Putamen (tissue), 1 donor: ENCODE measurements at regions not wholly inside any gene's neighbourhood (a gene's known extent, or its start where the extent isn't known, plus 50 kb on each side); places are given as distances from the start of the nearest gene placed in this dataset.

Experiments used
- DNase-seq: peaks from one replicate; pipeline ENCODE4 v3.0.0-alpha.2; 2016; ENCODE audit warnings: low spot score

DNA sequence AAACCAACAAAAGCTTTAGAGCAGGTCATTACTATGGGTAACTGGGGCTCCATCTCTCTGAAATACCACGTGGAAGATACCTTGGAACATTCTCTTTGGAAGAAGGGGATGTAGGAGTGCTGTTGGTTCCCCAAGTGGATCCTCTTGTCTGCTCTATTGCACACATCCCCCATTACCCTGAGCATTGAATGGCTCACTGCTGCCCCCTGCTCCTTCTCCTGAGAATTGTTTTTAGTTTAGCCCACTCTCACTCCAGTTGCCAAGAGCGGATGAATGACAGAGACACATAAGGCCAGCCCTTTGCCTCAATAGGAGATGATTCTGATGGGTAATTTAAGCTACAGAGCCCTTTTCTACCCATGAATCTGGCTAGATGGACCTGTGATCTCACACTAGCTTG lies 135.6 kb upstream of the SUCLG2 start:
- DNase-seq: no peak

DNA sequence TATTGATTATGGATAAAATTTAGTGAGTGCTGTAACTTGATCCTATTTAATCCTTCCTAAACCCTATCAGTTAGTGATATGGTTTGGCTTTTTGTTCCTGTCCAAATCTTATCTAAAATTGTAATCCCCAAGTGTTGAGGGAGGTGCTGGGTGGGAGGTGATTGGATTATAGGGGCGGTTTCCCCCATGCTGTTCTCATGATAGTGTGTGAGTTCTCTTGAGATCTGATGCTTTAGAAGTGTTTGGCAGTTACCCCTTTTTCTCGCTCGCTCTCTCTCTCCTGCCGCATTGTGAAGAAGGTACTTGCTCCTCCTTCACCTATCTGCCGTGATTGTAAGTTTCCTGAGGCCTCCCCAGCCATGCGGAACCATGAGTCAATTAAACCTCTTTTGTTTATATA lies 134.0 kb upstream of the SUCLG2 start:
- DNase-seq: no peak

DNA sequence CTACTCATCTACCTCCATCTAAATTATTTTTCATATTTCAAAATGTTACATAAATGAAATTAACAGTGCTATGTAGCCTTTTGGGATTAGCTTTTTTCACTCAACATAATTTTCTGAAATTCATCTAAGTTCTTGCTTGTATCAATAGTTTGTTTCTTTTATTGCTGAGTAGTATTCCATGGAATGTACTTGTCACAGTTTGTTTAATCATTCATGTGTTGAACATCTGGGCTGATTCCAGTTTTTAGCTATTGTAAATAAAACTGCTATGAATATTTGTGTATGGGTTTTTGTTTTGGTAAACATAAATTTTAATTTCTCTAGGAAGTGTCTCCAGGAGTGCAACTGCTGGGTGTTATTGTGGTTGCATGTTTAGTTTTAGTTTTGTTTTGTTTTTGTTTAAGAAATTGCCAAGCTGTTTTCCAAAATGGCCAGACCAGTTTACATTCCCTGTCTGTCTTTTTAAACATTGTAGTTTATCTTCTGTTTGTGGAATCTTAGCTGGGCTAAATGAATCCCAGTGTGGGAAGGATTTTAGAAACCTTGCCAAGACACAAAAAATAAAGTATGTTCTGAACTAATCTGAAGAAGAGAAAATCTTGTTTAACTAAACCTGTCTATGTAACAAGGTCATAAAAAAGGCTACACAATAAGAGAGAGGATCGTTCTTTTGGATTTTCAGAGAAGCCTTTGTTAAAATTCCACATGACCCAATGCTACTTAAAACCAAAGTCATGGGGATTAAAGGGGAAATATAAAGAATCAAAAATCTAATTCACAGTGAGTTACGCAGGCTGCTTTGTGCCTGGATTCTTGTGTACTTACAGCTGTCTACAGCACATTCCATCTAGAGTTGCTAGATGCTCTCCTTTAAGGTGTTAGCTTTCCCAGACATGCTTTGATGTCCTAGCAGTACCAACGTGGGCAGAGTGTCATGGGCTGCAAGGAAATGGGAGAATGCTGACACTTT lies 129.2 kb upstream of the SUCLG2 start:
- DNase-seq: no peak

DNA sequence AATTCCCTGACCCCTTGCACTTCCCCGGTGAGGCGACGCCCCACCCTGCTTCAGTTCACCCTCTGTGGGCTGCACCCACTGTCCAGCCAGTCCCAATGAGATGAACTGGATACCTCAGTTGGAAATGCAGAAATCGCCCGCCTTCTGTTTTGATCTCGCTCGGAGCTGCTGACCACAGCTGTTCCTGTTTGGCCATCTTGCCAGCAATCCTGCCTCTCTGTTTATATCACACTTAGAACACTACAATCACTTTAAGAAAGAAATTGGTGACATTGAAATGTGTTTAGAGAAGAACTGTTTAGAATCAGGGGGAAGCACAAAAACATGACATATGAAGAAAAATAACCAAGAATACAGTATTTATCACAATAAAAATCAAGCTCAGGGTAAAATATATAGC lies 127.5 kb upstream of the SUCLG2 start:
- no peak for DNase-seq

DNA sequence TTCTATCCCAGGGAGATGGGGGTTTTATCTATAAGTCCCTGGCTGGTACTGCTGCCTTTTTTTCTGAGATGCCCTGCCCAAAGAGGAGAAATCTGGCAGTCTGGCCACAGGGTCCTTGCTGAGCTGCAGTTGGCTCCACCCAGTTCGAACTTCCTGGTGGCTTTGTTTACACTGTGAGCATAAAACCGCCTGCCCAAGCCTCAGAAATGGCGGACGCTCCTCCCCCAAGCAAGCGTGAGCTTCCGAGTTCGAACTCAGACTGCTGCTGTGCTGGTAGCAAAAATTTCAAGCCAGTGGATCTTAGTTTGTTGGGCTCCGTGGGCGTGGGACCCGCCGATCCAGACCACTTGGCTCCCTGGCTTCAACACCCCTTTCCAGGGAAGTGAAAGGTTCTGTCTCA lies 126.8 kb upstream of the SUCLG2 start:
- no peak for DNase-seq

DNA sequence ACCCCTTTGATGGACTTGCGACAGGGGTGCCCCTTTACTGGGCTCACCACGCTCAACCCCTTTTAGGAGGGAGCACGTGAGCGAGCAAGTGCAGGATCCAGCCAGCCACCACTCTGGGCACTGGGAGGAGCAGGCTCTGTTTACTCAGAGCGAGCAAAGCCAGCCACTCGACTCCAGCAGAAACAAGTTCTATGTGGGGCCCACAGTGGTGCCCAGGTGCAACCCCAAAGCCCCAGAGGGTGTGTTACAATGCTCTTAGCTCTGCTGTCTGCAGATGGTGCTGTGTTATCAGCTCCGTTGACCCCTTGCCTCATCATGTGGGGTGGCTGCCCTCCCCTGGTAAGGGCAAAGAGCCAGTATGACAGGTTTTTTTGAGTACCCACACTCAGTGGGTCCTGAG lies 120.3 kb upstream of the SUCLG2 start:
- no peak for DNase-seq

DNA sequence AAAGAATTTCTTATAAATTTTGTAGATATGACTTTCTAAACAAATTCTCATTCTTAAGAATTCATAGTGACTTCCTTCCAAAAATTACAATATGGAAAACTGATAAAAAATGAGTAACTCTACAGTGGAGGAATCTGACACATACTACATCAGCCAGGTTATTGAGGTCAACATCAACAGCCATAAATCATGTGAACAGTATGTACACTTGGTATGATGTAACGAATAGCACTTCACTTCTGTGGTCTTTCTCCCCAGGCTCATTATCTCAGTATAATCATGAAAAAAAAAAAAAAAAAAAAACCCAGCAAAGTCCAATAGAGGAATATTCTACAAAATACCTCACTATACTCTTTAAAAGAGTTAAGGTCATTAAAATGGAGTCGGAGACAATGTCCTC lies 111.2 kb upstream of the SUCLG2 start:
- DNase-seq: no peak

DNA sequence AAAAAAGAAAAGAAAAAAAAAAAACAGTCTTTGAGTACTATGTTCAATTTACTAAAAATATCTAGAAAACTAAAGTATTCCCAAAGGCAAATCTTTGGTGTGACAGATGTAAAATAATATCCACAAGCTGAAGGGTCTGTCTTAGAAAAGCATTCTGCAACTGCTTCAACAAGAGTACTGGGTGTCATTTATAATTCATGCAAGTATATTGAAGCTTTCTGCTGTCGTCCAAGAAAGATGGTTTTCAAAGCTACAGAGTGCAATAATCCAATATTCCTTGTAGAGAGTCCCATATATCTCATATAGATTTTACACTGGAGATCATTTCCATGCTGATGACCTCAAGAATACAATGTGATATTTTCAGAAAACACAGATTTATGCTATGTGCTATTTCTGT lies 90.9 kb upstream of the SUCLG2 start:
- DNase-seq: no peak

DNA sequence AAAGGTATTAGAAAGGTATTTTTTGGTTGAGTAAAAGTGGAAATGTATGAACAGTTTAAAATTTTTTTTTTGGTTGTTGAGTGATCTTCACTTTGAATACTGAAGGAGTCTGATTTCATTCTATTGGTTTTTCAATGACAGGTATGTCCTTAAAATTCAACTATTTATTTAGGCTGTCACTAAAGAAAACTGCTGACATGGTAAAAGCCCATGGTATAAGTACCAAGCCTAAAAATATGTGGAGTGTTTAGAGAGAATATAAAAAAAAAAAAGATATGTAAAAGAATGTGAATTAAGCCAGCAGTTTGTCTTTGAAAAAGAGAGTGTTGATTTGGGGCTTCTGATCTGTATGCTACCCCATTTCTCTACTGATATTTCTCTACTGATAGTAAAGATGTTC lies 90.3 kb upstream of the SUCLG2 start:
- no peak for DNase-seq

DNA sequence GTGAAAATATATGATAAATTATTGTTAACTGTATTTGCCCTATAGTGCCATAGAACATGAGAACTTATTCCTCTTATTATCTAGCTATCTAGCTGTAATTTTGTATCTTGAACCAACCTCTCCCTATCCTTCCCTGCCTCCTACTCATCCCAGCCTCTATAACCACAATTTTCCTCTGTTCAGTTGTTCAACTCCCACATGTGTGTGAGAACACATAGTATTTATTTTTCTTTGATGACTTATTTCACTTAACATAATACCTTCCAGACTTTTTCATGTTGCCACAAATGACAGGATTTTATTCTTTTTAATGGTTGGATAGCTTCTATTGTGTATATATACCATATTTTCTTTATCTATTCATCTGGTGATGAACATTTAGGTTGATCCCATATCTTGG lies 85.4 kb upstream of the SUCLG2 start:
- no peak for DNase-seq

DNA sequence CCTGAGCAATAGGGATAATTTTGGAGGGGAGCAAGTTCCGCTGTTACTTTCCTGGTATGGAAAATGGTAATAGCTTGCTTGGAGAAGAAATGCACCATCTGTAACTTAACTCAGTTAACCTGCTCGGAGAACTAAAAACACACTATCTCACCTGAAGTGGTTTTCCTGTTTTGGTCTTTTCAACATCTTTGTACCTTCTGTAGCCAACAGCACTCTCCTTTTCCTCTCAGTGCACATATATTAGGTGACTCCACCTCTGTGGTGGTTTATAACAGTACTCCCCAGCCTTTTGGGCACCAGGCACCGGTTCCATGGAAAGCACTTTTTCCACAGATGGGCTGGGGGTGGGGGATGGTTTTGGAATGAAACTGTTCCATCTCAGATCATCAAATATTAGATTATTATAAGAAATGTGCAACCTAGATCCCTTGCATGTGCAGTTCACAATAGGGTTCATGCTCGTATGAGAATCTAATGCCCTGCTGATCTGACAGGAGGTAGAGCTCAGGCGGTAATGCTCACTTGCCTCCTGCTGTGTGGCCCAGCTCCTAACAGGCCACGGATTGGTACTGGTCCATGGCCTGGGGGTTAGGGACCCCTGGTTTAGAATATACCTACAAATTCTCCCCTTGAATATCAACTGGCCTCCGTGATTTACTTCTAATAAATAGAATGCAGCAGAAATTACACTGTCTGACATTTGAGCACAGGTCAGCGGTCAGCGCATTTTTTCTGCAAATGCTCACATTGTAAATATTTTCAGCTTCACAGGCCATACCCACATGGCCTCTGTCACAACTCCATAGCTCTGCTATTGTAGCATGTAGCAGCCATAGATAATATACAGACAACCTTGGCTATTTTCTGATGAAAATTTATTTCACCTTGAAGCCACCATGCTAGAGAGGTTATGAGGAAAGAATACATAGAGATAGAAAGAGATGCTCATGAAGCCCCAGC lies 83.8 kb upstream of the SUCLG2 start:
- DNase-seq: no peak

DNA sequence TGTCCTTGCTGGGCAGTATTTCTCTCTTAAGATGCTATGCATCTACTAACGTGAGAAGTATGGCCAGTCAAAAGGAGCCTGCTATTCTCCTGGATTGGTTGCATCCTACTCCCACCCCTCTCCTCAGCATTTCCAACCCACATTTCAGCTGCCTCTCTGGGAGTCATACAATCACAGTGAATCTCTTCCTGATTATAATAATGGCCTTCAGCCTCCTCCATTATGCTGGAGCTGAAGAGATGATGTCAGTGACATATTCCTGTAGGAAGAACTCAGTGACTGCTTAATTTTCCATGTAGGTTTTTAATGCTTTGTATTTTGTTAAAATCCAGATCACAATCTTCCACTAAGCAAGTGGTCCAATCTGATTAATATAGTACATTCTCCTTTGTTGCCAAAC lies 82.7 kb upstream of the SUCLG2 start:
- no peak for DNase-seq

DNA sequence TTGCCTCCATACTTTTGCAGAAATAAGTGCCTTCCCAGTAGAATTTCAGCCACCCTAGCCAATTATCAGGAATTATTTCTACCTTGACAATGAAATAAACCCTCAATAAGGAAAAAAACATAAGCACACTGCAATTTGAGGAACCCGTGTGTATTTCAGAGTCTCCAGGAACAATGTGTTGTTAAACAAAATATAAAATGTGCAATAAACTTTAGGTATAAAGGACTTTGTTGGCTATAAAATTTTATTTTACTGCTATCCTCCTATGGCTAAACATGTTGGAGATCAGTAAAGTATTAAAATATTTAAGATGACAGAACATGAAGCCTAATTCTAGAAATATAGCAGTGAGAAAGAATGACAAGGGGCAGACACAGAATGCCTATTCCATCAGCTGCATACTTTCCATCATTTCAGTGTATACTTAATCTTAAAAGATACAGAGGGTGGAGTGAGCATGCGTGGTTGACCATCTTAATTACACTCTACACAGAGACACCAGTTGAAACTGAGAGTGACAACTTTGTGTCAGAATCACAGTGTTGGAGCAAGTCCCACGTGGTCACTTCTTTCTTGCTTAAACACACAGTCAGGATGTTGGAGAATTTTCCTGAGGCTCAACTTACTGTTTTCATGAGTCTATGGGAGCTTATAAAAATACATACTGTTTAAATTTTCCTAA lies 79.0 kb upstream of the SUCLG2 start:
- DNase-seq: no peak

DNA sequence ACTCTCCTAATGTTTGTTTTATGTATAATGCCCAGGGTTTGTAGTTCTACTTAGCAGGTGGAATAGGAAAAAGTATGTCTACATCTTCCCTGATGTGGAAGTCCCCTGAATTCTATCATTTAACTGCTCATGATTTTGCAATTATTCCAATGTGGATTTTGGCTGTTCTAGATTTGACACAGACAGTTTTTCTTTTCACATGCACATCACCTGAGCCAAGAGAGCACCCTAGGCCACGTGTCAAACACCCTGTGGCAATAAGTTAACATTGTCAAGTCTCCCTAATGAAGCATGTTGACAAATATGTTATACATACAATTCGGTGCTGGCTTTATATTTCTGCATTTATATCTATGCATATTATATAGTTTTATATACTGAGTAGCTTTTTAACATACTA lies 70.0 kb upstream of the SUCLG2 start:
- DNase-seq: no peak

DNA sequence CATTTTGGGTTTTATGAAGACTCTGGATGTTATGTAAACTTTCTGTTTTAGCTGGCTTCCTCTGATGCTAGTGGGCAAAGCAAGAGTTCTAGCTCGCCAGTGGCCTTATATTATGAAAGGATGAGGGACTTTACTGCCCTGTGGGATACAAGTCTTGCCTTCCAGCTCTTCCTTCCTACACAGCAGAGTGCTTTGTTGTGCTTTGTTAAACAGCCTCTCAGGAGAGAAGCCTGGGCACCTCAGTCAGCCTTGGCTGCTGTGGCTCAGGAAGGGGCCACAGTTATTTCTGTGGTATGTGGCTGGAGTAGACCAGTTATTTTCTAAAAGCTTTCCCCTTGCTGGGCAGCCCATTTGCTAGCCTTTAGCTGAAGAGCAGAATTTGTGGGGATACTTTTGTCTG lies 69.5 kb upstream of the SUCLG2 start:
- no peak for DNase-seq

DNA sequence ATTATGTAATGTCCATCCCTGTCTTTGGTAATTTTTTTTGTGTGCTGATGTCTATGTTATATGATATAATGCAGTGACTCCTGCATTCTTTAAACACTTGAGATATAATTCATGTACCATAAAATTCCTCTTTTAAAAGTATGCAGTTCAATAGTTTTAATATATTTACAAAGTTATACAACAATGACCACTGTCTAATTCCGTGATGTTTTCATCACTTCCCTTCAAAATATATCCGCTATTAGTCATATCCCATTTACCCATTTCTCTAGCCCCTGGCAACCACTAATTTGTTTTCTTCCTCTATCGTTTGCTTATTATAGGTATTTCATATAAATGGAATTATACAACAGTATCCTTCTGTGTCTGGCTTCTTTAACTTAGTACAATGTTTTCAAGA lies 64.9 kb upstream of the SUCLG2 start:
- no peak for DNase-seq

DNA sequence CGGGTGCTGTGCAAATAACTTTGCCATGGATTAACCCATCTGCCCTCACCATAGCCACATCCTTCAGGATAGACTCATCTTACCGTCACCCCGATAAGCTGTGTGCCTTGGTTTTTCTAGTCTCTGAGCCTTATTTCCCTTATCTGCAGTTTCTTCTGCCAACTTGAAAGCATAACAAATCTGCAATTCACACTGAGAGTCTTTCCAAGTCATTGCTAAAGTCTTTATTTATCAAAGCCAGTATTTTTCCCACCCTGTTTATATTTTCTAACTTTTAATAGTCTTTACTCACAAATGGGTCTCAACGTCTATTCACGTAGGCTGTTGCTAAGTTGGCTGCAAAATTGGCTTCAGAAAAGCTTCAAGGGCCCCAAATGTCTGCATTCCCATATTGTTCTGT lies 61.6 kb upstream of the SUCLG2 start:
- no peak for DNase-seq

DNA sequence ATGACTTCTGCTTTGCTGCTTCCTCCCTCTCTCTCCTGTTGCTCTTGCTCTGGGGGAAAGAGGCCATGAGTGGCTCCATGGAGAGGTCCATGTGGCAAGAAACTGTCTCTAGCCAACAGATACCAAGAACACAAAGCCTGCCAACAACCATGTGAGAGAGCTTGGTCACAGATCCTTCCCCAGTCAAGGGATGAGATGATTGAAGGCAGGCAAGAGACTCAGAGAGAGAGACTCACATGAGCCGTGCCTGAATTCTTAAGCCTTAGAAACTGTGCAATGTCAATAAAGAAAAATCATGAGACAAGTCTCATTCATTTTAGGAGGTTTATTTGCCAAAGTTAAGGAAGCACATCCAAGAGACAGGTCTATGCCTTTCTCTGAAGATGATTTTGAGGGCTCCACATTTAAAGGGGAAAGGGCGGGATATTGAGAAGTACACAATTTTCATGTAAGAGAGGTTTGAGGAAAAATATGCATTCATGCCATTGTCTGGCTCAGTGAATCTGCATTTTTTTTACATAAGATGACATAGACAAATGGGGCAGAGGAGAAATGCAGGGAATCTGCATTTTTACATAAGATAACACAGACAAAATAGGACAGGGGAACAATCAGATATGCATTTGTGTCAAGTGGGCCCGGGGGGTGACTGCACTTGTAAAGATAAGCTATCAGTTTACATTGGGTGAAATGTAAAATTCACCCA lies 59.5 kb upstream of the SUCLG2 start:
- no peak for DNase-seq

DNA sequence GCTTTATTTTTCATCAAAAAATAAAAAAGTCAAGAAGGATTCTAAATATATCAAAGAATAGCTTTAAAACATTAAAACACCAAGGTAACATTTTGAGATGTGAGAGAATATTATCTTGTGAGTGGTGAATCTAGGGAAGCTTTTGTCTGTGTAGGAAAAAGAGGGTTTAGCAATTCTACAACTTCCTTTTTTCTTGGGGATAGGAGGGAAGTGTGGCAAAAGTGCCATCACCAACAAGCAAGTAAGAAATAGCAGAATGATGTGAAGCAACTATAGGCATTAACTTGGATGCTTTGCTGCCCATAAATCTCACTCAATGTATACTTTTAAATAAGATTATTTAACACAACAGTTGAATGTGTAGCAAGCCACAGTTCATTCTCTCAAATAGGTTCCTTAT lies 57.8 kb upstream of the SUCLG2 start:
- no peak for DNase-seq

DNA sequence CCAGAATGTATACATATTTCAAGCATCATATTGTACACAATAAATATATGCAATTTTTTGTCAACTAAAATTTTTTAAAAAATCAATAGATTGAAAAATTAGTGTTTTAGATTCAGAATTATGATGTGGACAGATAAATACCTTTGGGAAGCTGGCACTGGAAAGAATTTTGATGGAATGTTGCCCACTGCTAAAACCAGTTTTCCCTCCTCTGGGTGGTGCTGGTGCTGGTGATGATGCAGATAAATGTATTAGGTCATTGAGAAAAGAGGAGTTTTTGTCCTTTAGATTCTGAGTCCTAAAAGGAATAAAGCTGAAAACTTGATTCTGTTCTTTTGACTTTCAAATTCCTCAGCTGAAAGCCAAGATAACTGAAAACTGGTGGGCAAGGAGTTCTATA lies 56.0 kb upstream of the SUCLG2 start:
- no peak for DNase-seq

DNA sequence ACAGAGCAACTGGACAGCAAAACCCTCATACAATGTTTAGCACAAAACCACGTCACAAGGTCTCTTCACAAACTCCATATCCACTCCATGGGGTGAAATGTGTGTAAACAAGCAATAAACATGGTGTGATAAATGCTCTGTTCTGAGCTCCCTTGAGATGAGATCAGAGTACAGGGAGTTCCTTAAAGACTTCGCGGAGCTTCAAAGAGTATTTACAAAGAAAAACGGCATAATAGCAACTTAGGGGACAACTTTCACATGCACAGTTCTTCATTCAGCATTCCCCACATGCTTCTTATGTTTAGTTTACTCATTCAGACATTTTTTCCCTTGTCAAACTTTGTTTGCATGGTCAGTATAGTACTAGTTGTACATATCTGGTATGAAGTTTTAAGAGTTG lies 52.5 kb upstream of the SUCLG2 start:
- DNase-seq: no peak

DNA sequence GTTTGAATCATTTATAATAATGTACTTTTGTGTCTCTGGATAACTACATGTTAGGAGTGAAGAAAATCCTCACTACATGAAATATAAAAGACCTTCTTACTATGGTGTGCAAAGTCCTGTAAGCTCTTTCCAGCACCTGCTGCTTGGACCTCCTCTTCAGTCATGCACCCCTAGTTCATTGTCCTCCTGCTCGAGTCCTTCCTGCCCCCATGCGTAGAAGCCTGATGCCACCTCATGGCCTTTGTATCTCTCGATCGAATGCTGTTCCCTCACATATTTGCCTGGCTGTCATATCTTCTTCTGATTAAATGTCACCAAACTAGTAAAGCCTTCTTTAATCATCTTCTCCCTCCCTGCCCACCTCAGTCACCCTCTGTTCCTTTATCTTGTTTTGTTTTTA lies 49.9 kb upstream of the SUCLG2 start:
- no peak for DNase-seq
